RWPE2 (cell line): ENCODE measurements at regions not wholly inside any gene's neighbourhood (a gene's known extent, or its start where the extent isn't known, plus 50 kb on each side); places are given as distances from the start of the nearest gene placed in this dataset.

Experiments
- ATAC-seq: fragments of 200-7000 bp; cut with Tn5 transposase; 3 replicates; pipeline ENCODE4 v1.9.1; 2021; ENCODE audit warnings: low read depth
- DNase-seq: peaks from one replicate; pipeline ENCODE4 v3.0.0-alpha.2; 2020; ENCODE audit warnings: low spot score
- H3K27ac ChIP-seq: fragments of 450-650 bp; 2 replicates; pipeline ENCODE4 v1.5.1; 2017; ENCODE audit warnings: mild to moderate bottlenecking; ENCODE audit not compliant: poor library complexity, severe bottlenecking
- H3K27me3 ChIP-seq: fragments of 250-450 bp; sonication (Bioruptor Pico); 2 replicates; pipeline ENCODE4 v1.5.1; 2021; ENCODE audit warnings: mild to moderate bottlenecking, moderate library complexity; ENCODE audit not compliant: insufficient read depth, poor library complexity, severe bottlenecking
- H3K36me3 ChIP-seq: fragments of 250-450 bp; sonication (Bioruptor Pico); 2 replicates; pipeline ENCODE4 v1.5.1; 2020; ENCODE audit warnings: low read depth, mild to moderate bottlenecking, moderate library complexity
- H3K4me1 ChIP-seq: fragments of 250-450 bp; sonication (Bioruptor Pico); 2 replicates; pipeline ENCODE4 v1.5.1; 2021; ENCODE audit warnings: mild to moderate bottlenecking, moderate library complexity; ENCODE audit not compliant: insufficient read depth, poor library complexity, severe bottlenecking
- H3K4me3 ChIP-seq: fragments of 250-450 bp; sonication (Bioruptor Pico); 2 replicates; pipeline ENCODE4 v1.5.1; 2021; ENCODE audit warnings: mild to moderate bottlenecking, moderate library complexity; ENCODE audit not compliant: severe bottlenecking
- H3K9me3 ChIP-seq: fragments of 250-450 bp; sonication (Bioruptor Pico); 2 replicates; pipeline ENCODE4 v1.5.1; 2021; ENCODE audit warnings: mild to moderate bottlenecking, moderate library complexity; ENCODE audit not compliant: severe bottlenecking
- TF ChIP-seq, protein P1 (sequence below): fragments of 450-650 bp; IDR thresholded peaks from one replicate; pipeline ENCODE4 v1.5.1; 2017; ENCODE audit warnings: mild to moderate bottlenecking, moderate library complexity; ENCODE audit not compliant: poor library complexity, severe bottlenecking

DNA sequence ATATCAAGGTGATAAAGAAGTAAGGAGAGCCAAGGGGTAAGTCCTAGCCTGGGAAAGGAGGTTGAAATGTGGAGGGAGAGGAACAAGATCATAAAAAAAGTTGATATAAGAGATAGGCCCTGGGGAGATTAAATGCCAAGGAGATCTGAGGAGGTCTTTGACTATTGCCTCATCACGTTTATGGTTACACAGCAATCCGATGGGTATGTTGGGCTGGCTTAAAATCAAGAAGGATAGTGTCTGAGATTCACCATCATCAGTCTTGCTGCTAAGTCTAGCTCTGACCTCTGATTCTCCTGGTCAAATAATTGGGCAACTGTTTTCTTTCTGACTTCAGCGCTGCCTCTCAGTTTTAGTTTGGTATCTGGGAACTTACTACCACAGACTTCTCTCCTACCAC is 416.3 kb downstream of the GPATCH2 start:
- ATAC-seq, result no peak
- H3K27ac ChIP-seq, result no peak overlapping the region
- no peaks in the 10 kb centered on the region for H3K36me3 ChIP-seq
- H3K4me3 ChIP-seq, result no peak overlapping the region
- TF ChIP-seq, protein P1, sequence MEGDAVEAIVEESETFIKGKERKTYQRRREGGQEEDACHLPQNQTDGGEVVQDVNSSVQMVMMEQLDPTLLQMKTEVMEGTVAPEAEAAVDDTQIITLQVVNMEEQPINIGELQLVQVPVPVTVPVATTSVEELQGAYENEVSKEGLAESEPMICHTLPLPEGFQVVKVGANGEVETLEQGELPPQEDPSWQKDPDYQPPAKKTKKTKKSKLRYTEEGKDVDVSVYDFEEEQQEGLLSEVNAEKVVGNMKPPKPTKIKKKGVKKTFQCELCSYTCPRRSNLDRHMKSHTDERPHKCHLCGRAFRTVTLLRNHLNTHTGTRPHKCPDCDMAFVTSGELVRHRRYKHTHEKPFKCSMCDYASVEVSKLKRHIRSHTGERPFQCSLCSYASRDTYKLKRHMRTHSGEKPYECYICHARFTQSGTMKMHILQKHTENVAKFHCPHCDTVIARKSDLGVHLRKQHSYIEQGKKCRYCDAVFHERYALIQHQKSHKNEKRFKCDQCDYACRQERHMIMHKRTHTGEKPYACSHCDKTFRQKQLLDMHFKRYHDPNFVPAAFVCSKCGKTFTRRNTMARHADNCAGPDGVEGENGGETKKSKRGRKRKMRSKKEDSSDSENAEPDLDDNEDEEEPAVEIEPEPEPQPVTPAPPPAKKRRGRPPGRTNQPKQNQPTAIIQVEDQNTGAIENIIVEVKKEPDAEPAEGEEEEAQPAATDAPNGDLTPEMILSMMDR, result no peak
- no peaks in the 10 kb centered on the region for H3K4me1 ChIP-seq
- no peaks in the 10 kb centered on the region for H3K9me3 ChIP-seq
- DNase-seq, result no peak
- no peaks in the 10 kb centered on the region for H3K27me3 ChIP-seq

DNA sequence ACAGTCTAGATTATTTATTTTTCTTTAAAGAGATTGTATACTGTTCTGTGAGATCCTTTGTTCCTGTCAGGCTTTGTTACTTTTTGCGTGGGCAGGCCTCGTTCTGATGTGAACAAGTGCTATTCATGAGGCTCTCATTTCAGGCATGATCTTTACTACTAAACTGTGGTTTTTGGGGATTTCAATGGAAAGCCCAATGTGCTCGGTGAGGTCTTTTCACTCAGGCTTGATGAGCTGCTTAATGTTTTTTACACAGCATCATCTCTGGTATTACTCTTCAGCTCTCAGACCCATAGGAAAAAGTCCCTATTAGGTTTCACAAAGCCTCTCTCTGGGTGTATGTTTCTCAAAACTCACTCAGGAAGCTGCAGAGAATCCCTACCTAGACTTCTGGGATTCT is 419.4 kb downstream of the GPATCH2 start:
- Histone ChIP-seq H3K4me1 (no peaks in the 10 kb centered on the region), H3K27me3 (no peaks in the 10 kb centered on the region), H3K9me3 (no peaks in the 10 kb centered on the region), H3K36me3 (no peaks in the 10 kb centered on the region), H3K4me3 (no peak overlapping the region), H3K27ac (no peak overlapping the region)
- ATAC-seq, result no peak
- DNase-seq, result no peak
- TF ChIP-seq, protein P1, result no peak

DNA sequence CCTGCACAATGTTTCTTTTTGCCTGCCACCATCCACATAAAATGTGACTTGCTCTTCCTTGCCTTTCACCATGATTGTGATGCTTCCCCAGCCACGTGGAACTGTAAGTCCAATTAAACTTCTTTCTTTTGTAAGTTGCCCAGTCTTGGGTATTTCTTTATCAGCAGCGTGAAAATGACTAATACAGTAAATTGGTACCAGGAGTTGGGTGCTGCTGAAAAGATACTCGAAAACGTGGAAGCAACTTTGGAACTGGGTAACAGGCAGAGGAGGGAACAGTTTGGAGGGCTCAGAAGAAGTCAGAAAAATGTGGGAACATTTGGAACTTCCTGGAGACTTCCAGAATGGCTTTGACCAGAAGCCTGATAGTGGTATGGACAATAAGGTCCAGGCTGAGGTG is 425.3 kb downstream of the GPATCH2 start:
- H3K27me3 ChIP-seq, result no peaks in the 10 kb centered on the region
- DNase-seq (no peak), ATAC-seq (no peak)
- no peaks in the 10 kb centered on the region for H3K36me3 ChIP-seq
- TF ChIP-seq, protein P1, result no peak
- no peaks in the 10 kb centered on the region for H3K4me1 ChIP-seq
- H3K9me3 ChIP-seq, result no peaks in the 10 kb centered on the region
- no peak overlapping the region for H3K27ac ChIP-seq
- H3K4me3 ChIP-seq, result no peak overlapping the region

DNA sequence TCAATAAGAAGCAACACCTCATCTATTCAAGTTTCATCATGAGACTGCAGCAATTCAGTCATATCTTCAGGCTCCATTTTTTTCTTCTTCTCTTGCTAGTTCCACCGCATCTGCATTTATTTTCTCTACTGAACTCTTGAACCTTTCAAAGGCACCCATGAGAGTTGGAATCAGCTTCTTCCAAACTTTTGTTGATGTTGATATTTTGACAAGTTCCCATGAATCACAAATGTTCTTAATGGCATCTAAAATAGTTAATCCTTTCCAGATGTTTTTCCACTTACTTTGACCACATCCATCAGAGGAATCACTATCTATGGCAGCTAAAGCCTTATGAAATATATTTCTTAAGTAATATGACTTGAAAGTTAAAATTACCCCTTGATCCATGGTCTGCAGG is 434.3 kb downstream of the GPATCH2 start:
- no peaks in the 10 kb centered on the region for H3K9me3 ChIP-seq
- DNase-seq (no peak), ATAC-seq (no peak)
- H3K27me3 ChIP-seq, result no peaks in the 10 kb centered on the region
- peaks cover 5% of the 10 kb centered on the region for H3K4me1 ChIP-seq
- TF ChIP-seq, protein P1, result no peak
- no peaks in the 10 kb centered on the region for H3K36me3 ChIP-seq
- no peak overlapping the region for H3K27ac ChIP-seq
- H3K4me3 ChIP-seq, result no peak overlapping the region

DNA sequence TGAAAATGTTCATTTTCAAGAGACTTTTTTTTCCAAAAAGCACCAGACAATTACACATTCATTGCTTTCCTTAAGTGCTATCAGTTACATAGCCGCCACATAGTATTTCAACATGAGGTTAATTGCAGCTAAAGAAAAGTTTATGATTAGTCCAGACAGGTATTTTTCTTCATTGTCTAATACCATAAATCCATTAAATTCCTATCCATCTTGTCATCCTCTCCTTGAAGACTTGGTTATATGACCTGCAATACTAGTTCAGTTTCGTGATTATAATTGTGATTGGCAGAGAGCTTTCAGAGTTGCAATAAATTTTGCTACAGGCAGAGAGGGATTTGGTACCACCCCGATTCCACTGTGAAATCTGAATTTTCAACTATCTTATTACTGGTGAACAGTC is 437.7 kb downstream of the GPATCH2 start:
- Histone ChIP-seq H3K9me3 (no peaks in the 10 kb centered on the region), H3K4me3 (no peak overlapping the region), H3K36me3 (no peaks in the 10 kb centered on the region), H3K27me3 (no peaks in the 10 kb centered on the region), H3K4me1 (peaks cover 5% of the 10 kb centered on the region), H3K27ac (peak overlapping the region; percentile 27)
- no peak for DNase-seq
- peak; percentile 85 for ATAC-seq
- TF ChIP-seq, protein P1, result no peak
